ENCODE measurements at regions not wholly inside any gene's neighbourhood (a gene's known extent, or its start where the extent isn't known, plus 50 kb on each side); places are given as distances from the start of the nearest gene placed in this dataset.

DNA sequence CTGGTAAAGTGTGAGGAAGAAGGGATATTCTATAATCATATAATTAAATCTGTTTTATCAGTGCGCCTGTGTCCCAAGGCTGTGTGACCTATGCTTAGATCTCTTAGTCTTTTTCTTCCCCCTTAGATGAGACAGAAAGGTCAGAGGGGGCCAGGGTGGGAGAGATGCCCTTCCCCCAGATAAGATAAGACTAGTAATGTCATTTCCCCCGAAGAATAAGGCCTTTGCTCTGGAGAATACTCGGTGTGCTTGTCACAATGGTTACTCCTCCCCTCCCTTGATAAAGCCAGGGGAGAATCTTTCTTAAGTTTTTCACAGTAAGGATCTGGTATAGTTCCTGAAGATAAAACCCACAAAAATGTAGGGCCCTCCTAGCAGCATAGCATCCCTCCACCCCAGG is 1041.8 kb downstream of the SORCS3 start:
- Histone ChIP-seq H3K4me3 (no peak overlapping the region), H3K27ac (no peak overlapping the region), H3K36me3 (no peaks in the 10 kb centered on the region), H3K27me3 (replicated peaks; ENCODE audit: insufficient read depth) (no peaks in the 10 kb centered on the region), H3K4me1 (replicated peaks) (no peaks in the 10 kb centered on the region), H3K9me3 (no peaks in the 10 kb centered on the region)
- WGBS, result 70% methylated on average over 3 of the region's 3 CpGs
- intact Hi-C loops (cut with DNase I), result no loop called here
- DNase-seq (ENCODE audit: low spot score), result no peak
- TF ChIP-seq POLR2A (IDR thresholded peaks at IDR 0.05) (no peak), POLR2AphosphoS5 (IDR thresholded peaks at IDR 0.05) (no peak)
- TF ChIP-seq, protein P1, sequence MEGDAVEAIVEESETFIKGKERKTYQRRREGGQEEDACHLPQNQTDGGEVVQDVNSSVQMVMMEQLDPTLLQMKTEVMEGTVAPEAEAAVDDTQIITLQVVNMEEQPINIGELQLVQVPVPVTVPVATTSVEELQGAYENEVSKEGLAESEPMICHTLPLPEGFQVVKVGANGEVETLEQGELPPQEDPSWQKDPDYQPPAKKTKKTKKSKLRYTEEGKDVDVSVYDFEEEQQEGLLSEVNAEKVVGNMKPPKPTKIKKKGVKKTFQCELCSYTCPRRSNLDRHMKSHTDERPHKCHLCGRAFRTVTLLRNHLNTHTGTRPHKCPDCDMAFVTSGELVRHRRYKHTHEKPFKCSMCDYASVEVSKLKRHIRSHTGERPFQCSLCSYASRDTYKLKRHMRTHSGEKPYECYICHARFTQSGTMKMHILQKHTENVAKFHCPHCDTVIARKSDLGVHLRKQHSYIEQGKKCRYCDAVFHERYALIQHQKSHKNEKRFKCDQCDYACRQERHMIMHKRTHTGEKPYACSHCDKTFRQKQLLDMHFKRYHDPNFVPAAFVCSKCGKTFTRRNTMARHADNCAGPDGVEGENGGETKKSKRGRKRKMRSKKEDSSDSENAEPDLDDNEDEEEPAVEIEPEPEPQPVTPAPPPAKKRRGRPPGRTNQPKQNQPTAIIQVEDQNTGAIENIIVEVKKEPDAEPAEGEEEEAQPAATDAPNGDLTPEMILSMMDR (IDR thresholded peaks at IDR 0.05), result no peak

DNA sequence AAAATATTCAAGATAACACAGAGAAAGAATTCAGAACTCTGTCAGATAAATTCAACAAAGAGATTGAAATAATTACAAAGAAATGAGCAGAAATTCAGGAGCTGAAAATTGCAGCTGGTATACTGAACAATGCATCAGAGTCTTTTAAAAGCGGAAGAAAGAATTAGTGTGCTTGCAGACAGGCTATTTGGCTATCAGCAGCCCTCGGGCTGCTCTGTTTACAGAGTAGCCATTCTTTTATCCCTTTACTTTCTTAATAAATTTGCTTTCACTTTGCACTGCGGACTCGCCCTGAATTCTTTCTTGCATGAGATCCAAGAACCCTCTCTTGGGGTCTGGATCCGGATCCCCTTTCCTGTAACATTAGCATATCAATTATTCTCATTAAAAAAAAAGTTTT is 1040.0 kb downstream of the SORCS3 start:
- intact Hi-C loops (cut with DNase I), result no loop called here
- Histone ChIP-seq H3K9me3 (no peaks in the 10 kb centered on the region), H3K36me3 (no peaks in the 10 kb centered on the region), H3K4me3 (no peak overlapping the region), H3K27me3 (replicated peaks; ENCODE audit: insufficient read depth) (no peaks in the 10 kb centered on the region), H3K4me1 (replicated peaks) (no peaks in the 10 kb centered on the region), H3K27ac (no peak overlapping the region)
- no peak for DNase-seq (ENCODE audit: low spot score)
- TF ChIP-seq POLR2AphosphoS5 (IDR thresholded peaks at IDR 0.05), result no peak
- TF ChIP-seq, protein P1 (IDR thresholded peaks at IDR 0.05), result no peak
- no peak for TF ChIP-seq POLR2A (IDR thresholded peaks at IDR 0.05)
- WGBS, result 50% methylated on average over 5 of the region's 5 CpGs

DNA sequence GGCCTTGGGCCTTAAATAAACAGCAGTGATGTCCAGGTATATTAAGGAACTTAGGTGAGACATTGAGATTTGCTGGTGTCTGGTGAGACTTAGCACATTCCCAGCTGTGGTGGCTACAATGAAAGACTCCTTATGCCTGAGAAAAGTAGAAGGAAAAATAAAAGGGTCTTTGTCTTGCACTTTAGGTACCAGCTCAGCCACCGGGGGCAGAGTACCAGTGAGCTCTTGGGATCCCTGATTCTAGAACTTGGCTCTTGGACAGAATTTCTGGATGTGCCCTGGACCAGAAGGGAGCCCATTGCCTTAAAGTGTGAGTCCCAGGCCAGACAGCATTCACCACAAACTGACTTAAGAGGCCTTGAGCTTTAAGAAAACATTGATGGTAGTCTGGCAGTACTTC is 1038.7 kb downstream of the SORCS3 start:
- 100% methylated on average over 1 of the region's 1 CpG for WGBS

DNA sequence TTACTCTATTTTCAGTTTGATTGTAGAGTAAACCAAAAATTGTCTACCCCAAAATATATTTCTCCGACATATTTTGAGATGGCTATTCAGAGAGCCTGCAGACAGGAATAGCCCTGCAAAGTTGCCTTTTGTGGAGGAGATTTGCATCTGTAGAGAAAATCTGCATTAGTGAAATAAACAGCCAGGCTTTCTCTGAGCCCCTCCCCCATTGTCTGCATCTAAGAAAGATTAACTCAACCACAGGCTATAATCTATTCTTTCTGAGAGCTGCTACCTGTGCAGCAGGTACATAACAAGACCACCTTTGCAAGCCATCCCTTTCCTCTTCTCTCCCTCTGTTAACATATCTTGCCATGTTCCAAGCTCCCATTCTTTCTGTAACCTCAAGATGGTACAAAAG is 1034.2 kb downstream of the SORCS3 start:
- Histone ChIP-seq H3K27ac (no peak overlapping the region), H3K4me1 (replicated peaks) (no peaks in the 10 kb centered on the region), H3K36me3 (no peaks in the 10 kb centered on the region), H3K27me3 (replicated peaks; ENCODE audit: insufficient read depth) (no peaks in the 10 kb centered on the region), H3K4me3 (no peak overlapping the region), H3K9me3 (no peaks in the 10 kb centered on the region)
- TF ChIP-seq, protein P1 (IDR thresholded peaks at IDR 0.05), result no peak
- no peak for TF ChIP-seq POLR2A (IDR thresholded peaks at IDR 0.05)
- no peak for TF ChIP-seq POLR2AphosphoS5 (IDR thresholded peaks at IDR 0.05)
- intact Hi-C loops (cut with DNase I), result no loop called here
- WGBS, result 84% methylated on average over 1 of the region's 1 CpG
- DNase-seq (ENCODE audit: low spot score), result no peak

More for the DNA sequence above, 1038.7 kb downstream of the SORCS3 start:
- Histone ChIP-seq H3K4me1 (replicated peaks) (no peaks in the 10 kb centered on the region), H3K27ac (no peak overlapping the region), H3K36me3 (no peaks in the 10 kb centered on the region), H3K9me3 (no peaks in the 10 kb centered on the region), H3K4me3 (no peak overlapping the region), H3K27me3 (replicated peaks; ENCODE audit: insufficient read depth) (no peaks in the 10 kb centered on the region)
- TF ChIP-seq, protein P1 (IDR thresholded peaks at IDR 0.05), result no peak
- TF ChIP-seq POLR2A (IDR thresholded peaks at IDR 0.05), result no peak
- TF ChIP-seq POLR2AphosphoS5 (IDR thresholded peaks at IDR 0.05), result no peak
- no peak for DNase-seq (ENCODE audit: low spot score)
- intact Hi-C loops (cut with DNase I), result no loop called here

DNA sequence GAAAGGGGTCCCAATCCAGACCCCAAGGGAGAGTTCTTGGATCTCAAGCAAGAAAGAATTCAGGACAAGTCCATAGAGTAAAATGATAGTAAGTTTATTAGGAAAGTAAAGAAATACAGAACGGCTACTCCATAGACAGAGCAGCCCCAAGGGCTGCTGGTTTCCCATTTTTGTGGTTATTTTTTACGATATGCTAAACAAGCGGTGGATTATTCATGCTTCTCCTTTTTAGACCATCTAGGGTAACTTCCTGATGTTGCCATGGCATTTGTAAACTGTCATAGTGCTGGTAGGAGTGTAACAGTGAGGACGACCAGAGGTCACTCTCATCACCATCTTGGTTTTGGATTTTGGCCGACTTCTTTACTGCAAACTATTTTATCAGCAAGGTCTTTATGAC is 1033.4 kb downstream of the SORCS3 start:
- H3K36me3 ChIP-seq, result no peaks in the 10 kb centered on the region
- H3K27ac ChIP-seq, result no peak overlapping the region
- H3K4me1 ChIP-seq (replicated peaks), result no peaks in the 10 kb centered on the region
- H3K9me3 ChIP-seq, result no peaks in the 10 kb centered on the region
- DNase-seq (ENCODE audit: low spot score), result no peak
- intact Hi-C loops (cut with DNase I), result no loop called here
- H3K4me3 ChIP-seq, result no peak overlapping the region
- 78% methylated on average over 5 of the region's 5 CpGs for WGBS
- H3K27me3 ChIP-seq (replicated peaks; ENCODE audit: insufficient read depth), result no peaks in the 10 kb centered on the region
- TF ChIP-seq POLR2A (IDR thresholded peaks at IDR 0.05) (no peak), POLR2AphosphoS5 (IDR thresholded peaks at IDR 0.05) (no peak)
- TF ChIP-seq, protein P1 (IDR thresholded peaks at IDR 0.05), result no peak
